ENCODE measurements at regions not wholly inside any gene's neighbourhood (a gene's known extent, or its start where the extent isn't known, plus 50 kb on each side); places are given as distances from the start of the nearest gene placed in this dataset.

GRCh38 chr6:134495890-134496248 lies 178.0 kb upstream of the SGK1 start (continued):
- TF ChIP-seq, protein P1, sequence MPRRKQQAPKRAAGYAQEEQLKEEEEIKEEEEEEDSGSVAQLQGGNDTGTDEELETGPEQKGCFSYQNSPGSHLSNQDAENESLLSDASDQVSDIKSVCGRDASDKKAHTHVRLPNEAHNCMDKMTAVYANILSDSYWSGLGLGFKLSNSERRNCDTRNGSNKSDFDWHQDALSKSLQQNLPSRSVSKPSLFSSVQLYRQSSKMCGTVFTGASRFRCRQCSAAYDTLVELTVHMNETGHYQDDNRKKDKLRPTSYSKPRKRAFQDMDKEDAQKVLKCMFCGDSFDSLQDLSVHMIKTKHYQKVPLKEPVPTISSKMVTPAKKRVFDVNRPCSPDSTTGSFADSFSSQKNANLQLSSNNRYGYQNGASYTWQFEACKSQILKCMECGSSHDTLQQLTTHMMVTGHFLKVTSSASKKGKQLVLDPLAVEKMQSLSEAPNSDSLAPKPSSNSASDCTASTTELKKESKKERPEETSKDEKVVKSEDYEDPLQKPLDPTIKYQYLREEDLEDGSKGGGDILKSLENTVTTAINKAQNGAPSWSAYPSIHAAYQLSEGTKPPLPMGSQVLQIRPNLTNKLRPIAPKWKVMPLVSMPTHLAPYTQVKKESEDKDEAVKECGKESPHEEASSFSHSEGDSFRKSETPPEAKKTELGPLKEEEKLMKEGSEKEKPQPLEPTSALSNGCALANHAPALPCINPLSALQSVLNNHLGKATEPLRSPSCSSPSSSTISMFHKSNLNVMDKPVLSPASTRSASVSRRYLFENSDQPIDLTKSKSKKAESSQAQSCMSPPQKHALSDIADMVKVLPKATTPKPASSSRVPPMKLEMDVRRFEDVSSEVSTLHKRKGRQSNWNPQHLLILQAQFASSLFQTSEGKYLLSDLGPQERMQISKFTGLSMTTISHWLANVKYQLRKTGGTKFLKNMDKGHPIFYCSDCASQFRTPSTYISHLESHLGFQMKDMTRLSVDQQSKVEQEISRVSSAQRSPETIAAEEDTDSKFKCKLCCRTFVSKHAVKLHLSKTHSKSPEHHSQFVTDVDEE (CRISPR knock-in tag; IDR thresholded peaks at IDR 0.05): no peak
- TF ChIP-seq OSR1 (CRISPR knock-in tag; IDR thresholded peaks at IDR 0.05) (no peak), TCF4 (CRISPR knock-in tag; IDR thresholded peaks at IDR 0.05; ENCODE audit: borderline replicate concordance) (no peak), ZFP3 (CRISPR knock-in tag; IDR thresholded peaks at IDR 0.05) (no peak)

DNA sequence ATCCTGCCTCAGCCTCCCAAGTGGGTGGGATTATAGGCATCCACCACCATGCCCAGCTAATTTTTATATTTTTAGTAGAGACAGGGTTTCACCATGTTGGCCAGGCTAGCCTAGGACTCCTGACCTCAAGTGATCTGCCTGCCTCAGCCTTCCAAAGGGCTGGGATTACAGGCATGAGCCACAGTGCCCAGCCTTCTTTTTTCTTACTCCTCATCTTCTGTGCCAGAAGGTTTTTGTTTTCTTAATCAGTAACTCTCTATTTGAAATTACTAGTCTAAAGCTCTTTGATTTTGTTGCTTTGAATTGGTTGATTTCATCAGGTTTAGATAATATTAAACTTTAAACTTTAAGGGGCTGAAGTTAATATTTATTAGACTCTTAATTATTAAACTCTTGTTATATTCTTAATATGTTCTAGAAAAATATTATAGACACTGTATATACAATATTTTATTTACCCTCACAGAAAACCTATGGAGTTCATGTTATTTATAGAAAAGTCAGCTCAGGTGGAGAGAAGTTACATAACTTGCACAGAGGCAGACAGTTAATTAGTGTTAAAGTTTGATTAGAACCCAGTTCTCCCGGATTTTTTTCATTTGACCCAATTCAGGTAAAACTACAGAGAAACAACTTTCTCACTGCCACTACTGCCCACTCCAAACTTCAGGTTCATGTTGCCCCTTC lies 177.4 kb upstream of the SGK1 start:
- ATAC-seq: no peak
- TF ChIP-seq SNAI2 (CRISPR knock-in tag; IDR thresholded peaks at IDR 0.05) (no peak), BACH2 (CRISPR knock-in tag; IDR thresholded peaks at IDR 0.05; ENCODE audit: borderline replicate concordance) (no peak), ZFP30 (CRISPR knock-in tag; IDR thresholded peaks at IDR 0.05) (no peak), ZNF8 (CRISPR knock-in tag; IDR thresholded peaks at IDR 0.05) (no peak), ZNF565 (CRISPR knock-in tag; conservative IDR thresholded peaks at IDR 0.05; ENCODE audit: low read depth) (no peak), ESRRG (CRISPR knock-in tag; IDR thresholded peaks at IDR 0.05) (no peak), ISL1 (CRISPR knock-in tag; IDR thresholded peaks at IDR 0.05) (no peak), TOX (CRISPR knock-in tag; IDR thresholded peaks at IDR 0.05; ENCODE audit: borderline replicate concordance) (no peak), GLIS3 (CRISPR knock-in tag; IDR thresholded peaks at IDR 0.05) (no peak), TCF4 (CRISPR knock-in tag; IDR thresholded peaks at IDR 0.05; ENCODE audit: borderline replicate concordance) (no peak), PPARA (CRISPR knock-in tag; IDR thresholded peaks at IDR 0.05; ENCODE audit: borderline replicate concordance) (no peak), ZC3H10 (CRISPR knock-in tag; IDR thresholded peaks at IDR 0.05) (no peak), OSR1 (CRISPR knock-in tag; IDR thresholded peaks at IDR 0.05) (no peak), CSDC2 (CRISPR knock-in tag; IDR thresholded peaks at IDR 0.05) (no peak)
- TF ChIP-seq, protein P1 (CRISPR knock-in tag; IDR thresholded peaks at IDR 0.05): no peak
- TF ChIP-seq, protein P2, sequence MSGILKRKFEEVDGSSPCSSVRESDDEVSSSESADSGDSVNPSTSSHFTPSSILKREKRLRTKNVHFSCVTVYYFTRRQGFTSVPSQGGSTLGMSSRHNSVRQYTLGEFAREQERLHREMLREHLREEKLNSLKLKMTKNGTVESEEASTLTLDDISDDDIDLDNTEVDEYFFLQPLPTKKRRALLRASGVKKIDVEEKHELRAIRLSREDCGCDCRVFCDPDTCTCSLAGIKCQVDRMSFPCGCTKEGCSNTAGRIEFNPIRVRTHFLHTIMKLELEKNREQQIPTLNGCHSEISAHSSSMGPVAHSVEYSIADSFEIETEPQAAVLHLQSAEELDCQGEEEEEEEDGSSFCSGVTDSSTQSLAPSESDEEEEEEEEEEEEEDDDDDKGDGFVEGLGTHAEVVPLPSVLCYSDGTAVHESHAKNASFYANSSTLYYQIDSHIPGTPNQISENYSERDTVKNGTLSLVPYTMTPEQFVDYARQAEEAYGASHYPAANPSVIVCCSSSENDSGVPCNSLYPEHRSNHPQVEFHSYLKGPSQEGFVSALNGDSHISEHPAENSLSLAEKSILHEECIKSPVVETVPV (CRISPR knock-in tag; IDR thresholded peaks at IDR 0.05): no peak
- TF ChIP-seq, protein P3, sequence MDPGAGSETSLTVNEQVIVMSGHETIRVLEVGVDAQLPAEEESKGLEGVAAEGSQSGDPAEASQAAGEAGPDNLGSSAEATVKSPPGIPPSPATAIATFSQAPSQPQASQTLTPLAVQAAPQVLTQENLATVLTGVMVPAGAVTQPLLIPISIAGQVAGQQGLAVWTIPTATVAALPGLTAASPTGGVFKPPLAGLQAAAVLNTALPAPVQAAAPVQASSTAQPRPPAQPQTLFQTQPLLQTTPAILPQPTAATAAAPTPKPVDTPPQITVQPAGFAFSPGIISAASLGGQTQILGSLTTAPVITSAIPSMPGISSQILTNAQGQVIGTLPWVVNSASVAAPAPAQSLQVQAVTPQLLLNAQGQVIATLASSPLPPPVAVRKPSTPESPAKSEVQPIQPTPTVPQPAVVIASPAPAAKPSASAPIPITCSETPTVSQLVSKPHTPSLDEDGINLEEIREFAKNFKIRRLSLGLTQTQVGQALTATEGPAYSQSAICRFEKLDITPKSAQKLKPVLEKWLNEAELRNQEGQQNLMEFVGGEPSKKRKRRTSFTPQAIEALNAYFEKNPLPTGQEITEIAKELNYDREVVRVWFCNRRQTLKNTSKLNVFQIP (CRISPR knock-in tag; IDR thresholded peaks at IDR 0.05; ENCODE audit: borderline replicate concordance, low read depth): no peak
- TF ChIP-seq, protein P4, sequence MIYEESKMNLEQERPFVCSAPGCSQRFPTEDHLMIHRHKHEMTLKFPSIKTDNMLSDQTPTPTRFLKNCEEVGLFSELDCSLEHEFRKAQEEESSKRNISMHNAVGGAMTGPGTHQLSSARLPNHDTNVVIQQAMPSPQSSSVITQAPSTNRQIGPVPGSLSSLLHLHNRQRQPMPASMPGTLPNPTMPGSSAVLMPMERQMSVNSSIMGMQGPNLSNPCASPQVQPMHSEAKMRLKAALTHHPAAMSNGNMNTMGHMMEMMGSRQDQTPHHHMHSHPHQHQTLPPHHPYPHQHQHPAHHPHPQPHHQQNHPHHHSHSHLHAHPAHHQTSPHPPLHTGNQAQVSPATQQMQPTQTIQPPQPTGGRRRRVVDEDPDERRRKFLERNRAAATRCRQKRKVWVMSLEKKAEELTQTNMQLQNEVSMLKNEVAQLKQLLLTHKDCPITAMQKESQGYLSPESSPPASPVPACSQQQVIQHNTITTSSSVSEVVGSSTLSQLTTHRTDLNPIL (CRISPR knock-in tag; IDR thresholded peaks at IDR 0.05; ENCODE audit: low read depth): no peak

DNA sequence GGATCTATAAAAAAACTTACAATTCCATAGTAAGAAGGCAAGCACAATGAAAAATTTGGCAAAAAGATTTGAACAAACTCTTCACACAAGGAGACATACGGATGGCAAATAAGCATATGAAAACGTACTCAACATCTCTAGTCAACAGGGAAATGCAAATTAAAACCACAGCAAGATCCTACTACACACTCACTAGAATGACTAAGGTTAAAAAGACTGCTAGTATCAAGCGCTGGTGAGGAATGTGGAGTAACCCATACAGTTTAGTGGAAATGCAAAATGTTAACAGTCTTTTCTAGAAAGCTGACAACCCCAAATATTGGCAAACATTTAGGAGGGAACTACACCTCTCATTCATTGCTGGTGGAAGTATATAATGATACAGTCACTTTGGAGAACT lies 175.9 kb upstream of the SGK1 start:
- no peak for ATAC-seq
- no peak for TF ChIP-seq ISL1 (CRISPR knock-in tag; IDR thresholded peaks at IDR 0.05)

Measured in SK-N-SH treated with all-trans-retinoic acid at 6 μM for 48 hours (cell line).